Loucy (cell line): ENCODE measurements at regions not wholly inside any gene's neighbourhood (a gene's known extent, or its start where the extent isn't known, plus 50 kb on each side); places are given as distances from the start of the nearest gene placed in this dataset.

Source experiments
- H2AFZ ChIP-seq: fragments of 200-600 bp; sonication (generic); 2 replicates; pipeline ENCODE4 v1.6.0; 2016; ENCODE audit warnings: antibody characterized with exemption, mild to moderate bottlenecking, low read length, moderate library complexity
- H3F3A ChIP-seq: fragments of 200-600 bp; 2 replicates; pipeline ENCODE4 v1.6.0; 2016; ENCODE audit warnings: antibody characterized with exemption, low read depth, mild to moderate bottlenecking
- H3K27me3 ChIP-seq: fragments of 200-600 bp; sonication (generic); 2 replicates; pipeline ENCODE4 v1.6.1; 2014; ENCODE audit warnings: low read length, mild to moderate bottlenecking; ENCODE audit not compliant: insufficient read depth, poor library complexity, severe bottlenecking
- H3K36me3 ChIP-seq: fragments of 200-600 bp; sonication (generic); 2 replicates; pipeline ENCODE4 v1.6.1; 2016; ENCODE audit warnings: low read length; ENCODE audit not compliant: insufficient read depth
- H3K4me1 ChIP-seq: fragments of 200-600 bp; sonication (generic); 2 replicates; pipeline ENCODE4 v1.5.1; 2014; ENCODE audit warnings: low read length, mild to moderate bottlenecking; ENCODE audit not compliant: insufficient read depth, poor library complexity, severe bottlenecking
- H3K4me2 ChIP-seq: fragments of 200-600 bp; sonication (generic); 2 replicates; pipeline ENCODE4 v1.6.0; 2014; ENCODE audit warnings: antibody characterized with exemption, low read length, low read depth, mild to moderate bottlenecking; ENCODE audit not compliant: poor library complexity, severe bottlenecking
- H3K4me3 ChIP-seq: fragments of 200-600 bp; sonication (generic); 2 replicates; pipeline ENCODE4 v1.5.1; 2014; ENCODE audit warnings: low read length, mild to moderate bottlenecking, mixed read lengths; ENCODE audit not compliant: poor library complexity, severe bottlenecking
- H3K79me2 ChIP-seq: fragments of 200-600 bp; sonication (generic); 2 replicates; pipeline ENCODE4 v1.6.1; 2014; ENCODE audit warnings: low read length; ENCODE audit not compliant: insufficient read depth
- H3K9ac ChIP-seq: fragments of 200-600 bp; sonication (generic); 2 replicates; pipeline ENCODE4 v1.6.0; 2014; ENCODE audit warnings: mild to moderate bottlenecking, low read depth, low read length, moderate library complexity; ENCODE audit not compliant: poor library complexity, severe bottlenecking
- H3K9me2 ChIP-seq: fragments of 200-600 bp; sonication (generic); replicated peaks from 2 replicates; pipeline ENCODE4 v1.6.1; 2016; ENCODE audit warnings: low read depth, low read length, mixed read lengths
- H3K9me3 ChIP-seq: fragments of 200-600 bp; sonication (generic); 2 replicates; pipeline ENCODE4 v1.6.1; 2014; ENCODE audit warnings: mild to moderate bottlenecking, antibody characterized with exemption, low read length, low read depth; ENCODE audit not compliant: insufficient read depth
- H4K20me1 ChIP-seq: fragments of 200-600 bp; sonication (generic); 2 replicates; pipeline ENCODE4 v1.6.0; 2014; ENCODE audit warnings: antibody characterized with exemption, low read length, mild to moderate bottlenecking; ENCODE audit not compliant: insufficient read depth, poor library complexity, severe bottlenecking
- EZH2phosphoT487 ChIP-seq: fragments of 200-600 bp; IDR thresholded peaks from 2 replicates; pipeline ENCODE4 v1.6.1; 2018; ENCODE audit warnings: antibody characterized with exemption, mild to moderate bottlenecking, moderate library complexity, borderline replicate concordance
- TF ChIP-seq, protein P1 (sequence below): fragments of 200-600 bp; sonication (generic); conservative IDR thresholded peaks from 2 replicates; pipeline ENCODE4 v1.5.1; 2014; ENCODE audit warnings: mild to moderate bottlenecking, antibody characterized with exemption, low read length

DNA sequence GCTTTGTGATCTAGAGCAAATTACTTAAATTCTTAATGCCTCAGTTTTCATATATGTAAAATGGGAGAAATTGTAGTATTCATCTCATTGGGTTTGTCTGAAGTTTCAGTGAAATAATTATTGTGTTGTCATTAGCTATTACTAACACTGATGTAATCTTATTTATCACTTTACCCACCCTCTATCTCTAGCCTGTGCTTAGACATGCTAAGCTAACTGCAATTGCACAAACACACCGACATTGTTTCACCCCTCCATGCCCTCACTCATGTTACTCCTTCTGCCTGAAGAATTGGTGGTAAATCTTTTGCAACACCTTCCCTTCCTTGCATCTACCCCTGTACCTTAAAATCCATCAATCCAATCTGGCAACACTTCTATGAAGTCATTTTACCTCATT lies 241.6 kb downstream of the BCAT1 start:
- Histone ChIP-seq H2AFZ (no peak overlapping the region), H3K36me3 (no peaks in the 10 kb centered on the region), H3K9ac (no peak overlapping the region), H3K79me2 (no peaks in the 10 kb centered on the region), H3K9me2 (no peaks in the 10 kb centered on the region), H3K9me3 (no peaks in the 10 kb centered on the region), H3K4me2 (no peak overlapping the region), H3K27me3 (no peaks in the 10 kb centered on the region), H3K4me1 (no peaks in the 10 kb centered on the region), H3F3A (no peaks in the 10 kb centered on the region), H4K20me1 (no peaks in the 10 kb centered on the region), H3K4me3 (no peak overlapping the region)
- TF ChIP-seq EZH2phosphoT487: no peak
- TF ChIP-seq, protein P1, sequence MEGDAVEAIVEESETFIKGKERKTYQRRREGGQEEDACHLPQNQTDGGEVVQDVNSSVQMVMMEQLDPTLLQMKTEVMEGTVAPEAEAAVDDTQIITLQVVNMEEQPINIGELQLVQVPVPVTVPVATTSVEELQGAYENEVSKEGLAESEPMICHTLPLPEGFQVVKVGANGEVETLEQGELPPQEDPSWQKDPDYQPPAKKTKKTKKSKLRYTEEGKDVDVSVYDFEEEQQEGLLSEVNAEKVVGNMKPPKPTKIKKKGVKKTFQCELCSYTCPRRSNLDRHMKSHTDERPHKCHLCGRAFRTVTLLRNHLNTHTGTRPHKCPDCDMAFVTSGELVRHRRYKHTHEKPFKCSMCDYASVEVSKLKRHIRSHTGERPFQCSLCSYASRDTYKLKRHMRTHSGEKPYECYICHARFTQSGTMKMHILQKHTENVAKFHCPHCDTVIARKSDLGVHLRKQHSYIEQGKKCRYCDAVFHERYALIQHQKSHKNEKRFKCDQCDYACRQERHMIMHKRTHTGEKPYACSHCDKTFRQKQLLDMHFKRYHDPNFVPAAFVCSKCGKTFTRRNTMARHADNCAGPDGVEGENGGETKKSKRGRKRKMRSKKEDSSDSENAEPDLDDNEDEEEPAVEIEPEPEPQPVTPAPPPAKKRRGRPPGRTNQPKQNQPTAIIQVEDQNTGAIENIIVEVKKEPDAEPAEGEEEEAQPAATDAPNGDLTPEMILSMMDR: no peak

DNA sequence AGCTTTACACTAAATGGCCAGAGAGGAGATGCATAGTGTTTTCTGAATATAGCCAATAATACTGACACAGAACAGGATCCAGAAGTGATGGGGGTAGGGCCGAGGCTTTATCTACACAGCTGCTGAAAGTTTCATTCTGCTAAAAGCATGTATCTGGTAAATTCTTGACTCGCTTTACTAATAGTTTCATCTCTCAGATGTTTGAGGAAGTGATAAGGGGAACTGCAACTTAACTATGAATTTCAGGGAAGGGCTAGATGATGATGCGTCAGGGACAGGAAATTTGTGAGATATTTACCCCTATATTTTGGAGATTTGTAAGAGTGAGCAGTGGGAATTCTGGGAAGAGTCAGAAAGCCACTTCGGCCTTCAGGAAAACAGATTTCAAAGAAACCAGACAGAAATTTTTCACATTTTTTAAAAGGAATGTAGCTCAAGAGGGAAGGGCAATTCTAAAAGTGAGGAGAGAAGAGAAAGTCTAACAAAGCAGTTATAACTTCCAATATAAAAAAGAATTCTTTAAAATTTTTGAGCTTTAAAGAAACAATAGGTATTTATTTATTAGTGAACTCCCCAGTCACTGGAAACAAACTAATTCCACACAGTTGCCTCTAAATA lies 243.1 kb downstream of the BCAT1 start:
- Histone ChIP-seq H3K9me2 (no peaks in the 10 kb centered on the region), H3K27me3 (no peaks in the 10 kb centered on the region), H3K4me3 (no peak overlapping the region), H3K36me3 (no peaks in the 10 kb centered on the region), H3K9me3 (peaks cover 1% of the 10 kb centered on the region; the same call in 1 of the 2 replicates), H2AFZ (no peak overlapping the region), H3K9ac (no peak overlapping the region), H4K20me1 (no peaks in the 10 kb centered on the region), H3K4me2 (no peak overlapping the region), H3K79me2 (no peaks in the 10 kb centered on the region), H3K4me1 (no peaks in the 10 kb centered on the region), H3F3A (no peaks in the 10 kb centered on the region)
- TF ChIP-seq, protein P1: no peak
- no peak for TF ChIP-seq EZH2phosphoT487

DNA sequence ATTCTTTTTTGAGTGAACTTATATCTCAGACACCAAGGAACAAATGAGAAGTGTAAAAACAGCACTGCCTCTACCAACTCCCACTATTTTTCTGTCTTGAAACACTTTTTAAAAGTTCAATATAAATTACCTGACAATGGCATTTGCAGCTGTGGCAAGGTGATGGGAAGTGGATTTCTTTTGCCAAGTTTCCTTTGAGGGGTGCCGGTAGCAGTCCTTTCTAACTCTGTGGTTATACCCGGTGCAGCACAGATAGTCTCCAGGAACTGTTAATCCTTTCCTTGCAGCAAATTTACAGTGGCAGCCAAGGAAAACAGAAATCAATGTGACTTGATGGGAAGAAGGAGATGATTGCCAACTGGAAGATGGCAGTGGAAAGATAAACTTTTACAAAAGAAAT lies 243.7 kb downstream of the BCAT1 start:
- H3K4me2 ChIP-seq: no peak overlapping the region
- no peak overlapping the region for H2AFZ ChIP-seq
- H3K9ac ChIP-seq: no peak overlapping the region
- no peaks in the 10 kb centered on the region for H3K9me2 ChIP-seq
- H3K4me3 ChIP-seq: no peak overlapping the region
- no peaks in the 10 kb centered on the region for H3K79me2 ChIP-seq
- H3K27me3 ChIP-seq: no peaks in the 10 kb centered on the region
- no peaks in the 10 kb centered on the region for H3K36me3 ChIP-seq
- H3K4me1 ChIP-seq: no peaks in the 10 kb centered on the region
- peaks cover 6% of the 10 kb centered on the region; the same call in 1 of the 2 replicates for H3K9me3 ChIP-seq
- TF ChIP-seq EZH2phosphoT487: no peak
- TF ChIP-seq, protein P1: no peak
- H3F3A ChIP-seq: no peaks in the 10 kb centered on the region
- no peaks in the 10 kb centered on the region for H4K20me1 ChIP-seq
